Germinal center (tissue), 1 donor: ENCODE measurements at regions not wholly inside any gene's neighbourhood (a gene's known extent, or its start where the extent isn't known, plus 50 kb on each side); places are given as distances from the start of the nearest gene placed in this dataset.

Experiments used
- DNase-seq: peaks from one replicate; pipeline ENCODE4 v3.0.0; 2012; ENCODE audit warnings: mixed read lengths, low spot score

- no peak for DNase-seq
These were observed 99.5 kb downstream of the LYPLAL1 start for GRCh38 chr1:219273088-219273686.

DNA sequence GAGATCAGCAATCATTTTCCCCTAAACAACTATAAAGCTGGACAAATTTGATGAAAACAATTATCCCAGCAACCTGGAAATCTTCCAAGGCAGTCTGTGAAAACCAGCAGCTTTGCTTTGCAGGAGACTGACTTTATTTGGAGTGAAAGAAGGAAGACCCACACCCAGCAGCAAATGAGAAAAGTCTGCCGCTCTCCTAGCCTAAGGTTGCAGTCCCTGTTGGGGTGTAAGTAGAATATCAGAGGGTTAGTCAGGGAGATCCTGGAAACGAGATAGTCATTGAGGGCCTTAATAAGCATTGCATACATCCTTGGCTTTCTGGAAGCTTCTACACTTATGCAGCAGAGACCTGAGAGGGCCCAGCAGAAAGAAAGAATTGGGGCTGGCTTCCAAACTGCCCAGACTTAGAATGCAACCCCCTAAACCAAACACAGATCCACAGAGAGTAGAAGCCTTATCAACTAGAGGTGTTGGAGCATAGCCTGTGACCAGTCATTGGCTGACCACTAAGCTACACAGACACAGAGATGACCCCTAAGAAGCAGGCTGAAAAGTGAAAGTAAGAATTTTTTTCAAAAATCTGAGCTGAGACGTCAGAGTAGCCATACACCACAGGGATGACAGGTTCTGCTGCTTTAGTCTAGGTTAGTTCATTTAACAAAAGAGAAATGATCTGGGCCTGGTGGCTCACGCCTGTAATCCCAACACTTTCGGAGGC lies 98.3 kb downstream of the LYPLAL1 start:
- no peak for DNase-seq

DNA sequence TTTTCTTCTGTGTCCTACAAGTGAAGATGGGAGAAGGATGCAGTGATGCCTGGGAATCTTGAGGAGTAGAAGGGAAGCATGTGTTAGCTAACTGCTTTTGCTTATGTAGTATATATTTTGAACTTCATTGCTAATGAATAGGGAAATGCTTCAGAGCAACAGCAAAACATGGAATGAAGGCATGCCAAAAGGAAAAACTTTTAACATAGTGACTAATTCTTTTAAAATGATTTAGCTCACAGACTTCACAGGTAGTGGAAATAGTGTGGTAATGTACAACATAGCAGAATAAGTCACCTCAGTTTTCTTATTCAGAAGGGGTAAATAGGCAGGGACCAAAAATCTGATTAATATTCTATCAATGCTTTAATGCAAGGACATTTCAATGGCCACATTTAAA lies 95.5 kb downstream of the LYPLAL1 start:
- DNase-seq, result no peak

- no peak for DNase-seq
These were observed 92.8 kb downstream of the LYPLAL1 start for GRCh38 chr1:219266524-219266923.

- no peak for DNase-seq
These were observed 91.4 kb downstream of the LYPLAL1 start for GRCh38 chr1:219265026-219265515.

GRCh38 chr1:219264561-219264960 lies 90.9 kb downstream of the LYPLAL1 start:
- no peak for DNase-seq
